ENCODE measurements at regions not wholly inside any gene's neighbourhood (a gene's known extent, or its start where the extent isn't known, plus 50 kb on each side); places are given as distances from the start of the nearest gene placed in this dataset.

DNA sequence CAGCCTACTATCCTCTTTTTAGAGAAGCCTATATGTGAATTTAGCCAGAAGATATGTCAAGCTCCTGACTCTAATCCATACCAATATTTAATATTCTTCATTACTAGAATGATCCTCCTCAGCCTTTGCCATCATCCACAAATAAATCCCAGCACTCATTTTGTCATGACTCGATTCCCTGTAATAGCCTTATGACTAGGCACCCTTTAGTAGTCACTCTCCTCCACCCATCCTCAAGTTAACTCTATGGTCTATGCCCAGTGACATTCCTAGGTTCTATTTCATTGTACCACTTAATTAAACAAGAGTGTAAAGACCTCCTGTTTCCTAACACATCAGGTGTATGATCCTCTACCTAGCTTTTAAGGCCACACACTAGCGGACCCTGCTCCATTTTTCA is 450.4 kb upstream of the CITED2 start:
- Histone ChIP-seq H3K18ac (ENCODE audit: low read depth in 1 of 2, low read length in 2 of 2) (no peak overlapping the region), H3K36me3 (ENCODE audit: control insufficient read depth in 1 of 2, insufficient read depth in 2 of 2, low read depth in 1 of 2, low read length in 2 of 2) (no peaks in the 10 kb centered on the region), H3K4me2 (ENCODE audit: low read length, poor library complexity, severe bottlenecking) (no peak overlapping the region), H2BK5ac (ENCODE audit: low read depth, low read length, poor library complexity, severe bottlenecking) (no peak overlapping the region), H3K27me3 (ENCODE audit: control insufficient read depth in 1 of 2, insufficient read depth in 1 of 2, low read length in 2 of 2) (no peaks in the 10 kb centered on the region), H3K23ac (ENCODE audit: low read length in 2 of 2) (no peak overlapping the region), H3K14ac (ENCODE audit: low read length in 2 of 2) (no peak overlapping the region), H3K9ac (ENCODE audit: low read length) (peak overlapping the region; percentile 46), H2AK5ac (ENCODE audit: low read length, severe bottlenecking) (no peak overlapping the region), H3K4ac (ENCODE audit: low read depth in 1 of 2, low read length in 2 of 2) (no peak overlapping the region), H2AFZ (ENCODE audit: low read depth, low read length) (no peak overlapping the region), H2BK12ac (ENCODE audit: low read length in 2 of 2) (peak overlapping the region in 1 of 2 experiments; percentile 21), H2BK15ac (ENCODE audit: low read depth, poor library complexity, severe bottlenecking) (no peak overlapping the region), H2BK120ac (ENCODE audit: low read depth, low read length) (no peak overlapping the region), H3K4me3 (ENCODE audit: insufficient read depth in 1 of 2, low read depth in 1 of 2, low read length in 2 of 2) (no peak overlapping the region), H3K4me1 (ENCODE audit: control insufficient read depth, insufficient read depth, low read depth, low read length) (peaks cover 4% of the 10 kb centered on the region), H3K27ac (ENCODE audit: low read length, poor library complexity, severe bottlenecking) (no peak overlapping the region), H3K9me3 (ENCODE audit: control insufficient read depth, low read length) (no peaks in the 10 kb centered on the region), H4K8ac (ENCODE audit: low read length) (no peak overlapping the region), H3K79me1 (replicated peaks; ENCODE audit: low read length, poor library complexity, severe bottlenecking) (no peaks in the 10 kb centered on the region), H4K91ac (ENCODE audit: low read length) (no peak overlapping the region)
- WGBS = 94% methylated on average over 2 of the region's 2 CpGs
- DNase-seq = no peak

DNA sequence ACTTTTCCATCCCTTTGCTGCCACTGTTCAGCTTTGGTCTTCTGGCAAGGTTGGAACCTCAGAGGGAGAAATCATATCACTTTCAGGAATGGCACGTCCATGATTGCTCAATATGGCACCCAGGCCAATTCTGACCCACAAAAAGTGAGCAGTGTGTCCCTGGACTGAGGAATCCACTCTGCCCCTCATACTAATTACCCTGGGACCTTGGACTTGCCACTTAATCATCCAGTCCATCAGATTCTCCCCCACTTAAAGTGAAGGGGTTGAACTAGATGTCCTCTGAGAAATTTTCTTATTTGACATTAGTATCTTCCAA is 449.3 kb upstream of the CITED2 start:
- Histone ChIP-seq H3K23ac (ENCODE audit: low read length in 2 of 2) (no peak overlapping the region), H3K27me3 (ENCODE audit: control insufficient read depth in 1 of 2, insufficient read depth in 1 of 2, low read length in 2 of 2) (no peaks in the 10 kb centered on the region), H4K8ac (ENCODE audit: low read length) (no peak overlapping the region), H4K91ac (ENCODE audit: low read length) (no peak overlapping the region), H2AK5ac (ENCODE audit: low read length, severe bottlenecking) (no peak overlapping the region), H2BK12ac (ENCODE audit: low read length in 2 of 2) (no peak overlapping the region), H3K36me3 (ENCODE audit: control insufficient read depth in 1 of 2, insufficient read depth in 2 of 2, low read depth in 1 of 2, low read length in 2 of 2) (no peaks in the 10 kb centered on the region), H3K4me2 (ENCODE audit: low read length, poor library complexity, severe bottlenecking) (no peak overlapping the region), H2BK5ac (ENCODE audit: low read depth, low read length, poor library complexity, severe bottlenecking) (no peak overlapping the region), H3K4ac (ENCODE audit: low read depth in 1 of 2, low read length in 2 of 2) (no peak overlapping the region), H3K79me1 (replicated peaks; ENCODE audit: low read length, poor library complexity, severe bottlenecking) (no peaks in the 10 kb centered on the region), H2BK15ac (ENCODE audit: low read depth, poor library complexity, severe bottlenecking) (no peak overlapping the region), H2BK120ac (ENCODE audit: low read depth, low read length) (no peak overlapping the region), H3K14ac (ENCODE audit: low read length in 2 of 2) (no peak overlapping the region), H3K4me1 (ENCODE audit: control insufficient read depth, insufficient read depth, low read depth, low read length) (peaks cover 4% of the 10 kb centered on the region), H3K18ac (ENCODE audit: low read depth in 1 of 2, low read length in 2 of 2) (no peak overlapping the region), H3K9me3 (ENCODE audit: control insufficient read depth, low read length) (no peaks in the 10 kb centered on the region), H2AFZ (ENCODE audit: low read depth, low read length) (no peak overlapping the region), H3K4me3 (ENCODE audit: insufficient read depth in 1 of 2, low read depth in 1 of 2, low read length in 2 of 2) (no peak overlapping the region), H3K9ac (ENCODE audit: low read length) (no peak overlapping the region), H3K27ac (ENCODE audit: low read length, poor library complexity, severe bottlenecking) (no peak overlapping the region)
- no peak for DNase-seq
- 100% methylated on average over 1 of the region's 1 CpG for WGBS

DNA sequence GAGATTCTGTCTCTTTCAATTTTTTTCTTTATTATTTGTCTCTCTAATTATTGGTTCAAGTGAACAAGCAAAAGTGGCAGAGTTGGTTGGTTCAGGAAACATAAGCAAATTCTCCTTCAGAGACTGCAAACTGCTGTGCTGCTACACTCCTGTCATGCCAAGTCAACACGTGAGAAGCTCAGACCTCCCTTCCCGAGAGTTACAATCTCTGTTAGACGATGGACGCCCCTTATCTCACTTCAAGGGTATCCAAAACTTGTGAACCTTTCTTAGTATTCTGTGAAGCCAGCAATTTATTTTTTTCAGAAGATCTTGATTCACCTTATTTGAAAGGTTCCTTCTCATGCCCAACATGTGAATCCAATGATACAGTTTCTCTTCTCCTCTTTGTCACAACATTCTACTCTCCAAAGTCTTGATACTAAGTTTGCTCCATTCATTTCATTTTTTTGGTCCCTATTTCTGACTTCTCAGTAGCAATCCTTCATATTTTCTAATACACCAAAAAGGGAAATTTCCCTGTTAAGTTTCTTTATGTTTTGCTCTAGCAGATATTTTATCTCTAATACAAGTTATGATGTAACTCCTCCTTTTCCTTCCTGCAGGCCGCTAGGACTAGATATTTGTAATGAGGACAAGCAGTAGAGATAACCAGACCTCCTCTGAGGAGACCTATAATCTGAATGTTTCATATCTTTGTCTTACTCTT is 448.8 kb upstream of the CITED2 start:
- Histone ChIP-seq H3K27me3 (ENCODE audit: control insufficient read depth in 1 of 2, insufficient read depth in 1 of 2, low read length in 2 of 2) (no peaks in the 10 kb centered on the region), H3K14ac (ENCODE audit: low read length in 2 of 2) (no peak overlapping the region), H3K79me1 (replicated peaks; ENCODE audit: low read length, poor library complexity, severe bottlenecking) (no peaks in the 10 kb centered on the region), H2BK5ac (ENCODE audit: low read depth, low read length, poor library complexity, severe bottlenecking) (no peak overlapping the region), H3K27ac (ENCODE audit: low read length, poor library complexity, severe bottlenecking) (no peak overlapping the region), H2BK15ac (ENCODE audit: low read depth, poor library complexity, severe bottlenecking) (no peak overlapping the region), H3K4me1 (ENCODE audit: control insufficient read depth, insufficient read depth, low read depth, low read length) (peaks cover 4% of the 10 kb centered on the region), H3K4ac (ENCODE audit: low read depth in 1 of 2, low read length in 2 of 2) (no peak overlapping the region), H2BK120ac (ENCODE audit: low read depth, low read length) (no peak overlapping the region), H4K8ac (ENCODE audit: low read length) (no peak overlapping the region), H3K4me3 (ENCODE audit: insufficient read depth in 1 of 2, low read depth in 1 of 2, low read length in 2 of 2) (no peak overlapping the region), H3K23ac (ENCODE audit: low read length in 2 of 2) (no peak overlapping the region), H4K91ac (ENCODE audit: low read length) (no peak overlapping the region), H3K9ac (ENCODE audit: low read length) (no peak overlapping the region), H2AFZ (ENCODE audit: low read depth, low read length) (no peak overlapping the region), H3K36me3 (ENCODE audit: control insufficient read depth in 1 of 2, insufficient read depth in 2 of 2, low read depth in 1 of 2, low read length in 2 of 2) (no peaks in the 10 kb centered on the region), H2AK5ac (ENCODE audit: low read length, severe bottlenecking) (no peak overlapping the region), H3K18ac (ENCODE audit: low read depth in 1 of 2, low read length in 2 of 2) (no peak overlapping the region), H2BK12ac (ENCODE audit: low read length in 2 of 2) (no peak overlapping the region), H3K4me2 (ENCODE audit: low read length, poor library complexity, severe bottlenecking) (no peak overlapping the region), H3K9me3 (ENCODE audit: control insufficient read depth, low read length) (no peaks in the 10 kb centered on the region)
- 89% methylated on average over 5 of the region's 5 CpGs for WGBS
- DNase-seq = no peak

DNA sequence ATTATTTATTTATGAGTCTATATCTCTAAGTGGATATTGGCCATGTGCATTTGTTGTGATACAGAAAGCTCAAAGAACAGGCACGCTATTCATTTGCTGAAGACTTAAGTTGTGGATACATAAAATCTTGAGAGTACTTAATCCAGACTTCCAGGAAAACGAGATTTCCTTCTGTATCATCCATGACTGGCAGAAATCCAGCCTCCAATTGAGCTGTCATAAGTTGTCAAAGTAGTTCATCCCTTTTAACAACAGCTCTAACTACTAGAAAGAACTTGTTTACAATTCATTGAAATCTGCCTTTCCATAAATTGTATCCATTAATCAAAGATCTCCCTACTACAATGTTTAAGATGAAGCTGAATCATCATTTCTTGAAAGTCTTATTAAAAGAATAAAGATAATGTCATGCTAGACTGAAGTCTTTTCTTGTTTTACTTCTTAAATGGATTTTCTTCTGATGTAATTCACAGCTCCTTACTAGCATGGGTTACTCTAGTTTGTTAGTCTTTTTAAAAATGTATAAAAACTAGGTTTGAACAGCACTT is 447.3 kb upstream of the CITED2 start:
- DNase-seq = peak; percentile 27
- H3K79me1 ChIP-seq (replicated peaks; ENCODE audit: low read length, poor library complexity, severe bottlenecking) = no peaks in the 10 kb centered on the region
- no peak overlapping the region for H4K91ac ChIP-seq (ENCODE audit: low read length)
- H3K18ac ChIP-seq (ENCODE audit: low read depth in 1 of 2, low read length in 2 of 2) = no peak overlapping the region
- no peak overlapping the region for H2BK15ac ChIP-seq (ENCODE audit: low read depth, poor library complexity, severe bottlenecking)
- H2BK12ac ChIP-seq (ENCODE audit: low read length in 2 of 2) = no peak overlapping the region
- no peaks in the 10 kb centered on the region for H3K9me3 ChIP-seq (ENCODE audit: control insufficient read depth, low read length)
- no peak overlapping the region for H4K8ac ChIP-seq (ENCODE audit: low read length)
- H3K27ac ChIP-seq (ENCODE audit: low read length, poor library complexity, severe bottlenecking) = no peak overlapping the region
- H2BK120ac ChIP-seq (ENCODE audit: low read depth, low read length) = no peak overlapping the region
- H2AK5ac ChIP-seq (ENCODE audit: low read length, severe bottlenecking) = no peak overlapping the region
- H3K36me3 ChIP-seq (ENCODE audit: control insufficient read depth in 1 of 2, insufficient read depth in 2 of 2, low read depth in 1 of 2, low read length in 2 of 2) = no peaks in the 10 kb centered on the region
- no peak overlapping the region for H3K14ac ChIP-seq (ENCODE audit: low read length in 2 of 2)
- peaks cover 4% of the 10 kb centered on the region for H3K4me1 ChIP-seq (ENCODE audit: control insufficient read depth, insufficient read depth, low read depth, low read length)
- H3K9ac ChIP-seq (ENCODE audit: low read length) = no peak overlapping the region
- no peak overlapping the region for H3K23ac ChIP-seq (ENCODE audit: low read length in 2 of 2)
- H3K4ac ChIP-seq (ENCODE audit: low read depth in 1 of 2, low read length in 2 of 2) = no peak overlapping the region
- H3K4me3 ChIP-seq (ENCODE audit: insufficient read depth in 1 of 2, low read depth in 1 of 2, low read length in 2 of 2) = no peak overlapping the region
- H3K27me3 ChIP-seq (ENCODE audit: control insufficient read depth in 1 of 2, insufficient read depth in 1 of 2, low read length in 2 of 2) = no peaks in the 10 kb centered on the region
- H2AFZ ChIP-seq (ENCODE audit: low read depth, low read length) = no peak overlapping the region
- no peak overlapping the region for H2BK5ac ChIP-seq (ENCODE audit: low read depth, low read length, poor library complexity, severe bottlenecking)
- 45% methylated on average over 2 of the region's 2 CpGs for WGBS
- H3K4me2 ChIP-seq (ENCODE audit: low read length, poor library complexity, severe bottlenecking) = no peak overlapping the region
